ENCODE measurements at regions not wholly inside any gene's neighbourhood (a gene's known extent, or its start where the extent isn't known, plus 50 kb on each side); places are given as distances from the start of the nearest gene placed in this dataset.
"Not testable (repeated sequence)": the region's sequence is repeated elsewhere in the genome, so short reads cannot be mapped to it uniquely, and the experiment has no call there.

DNA sequence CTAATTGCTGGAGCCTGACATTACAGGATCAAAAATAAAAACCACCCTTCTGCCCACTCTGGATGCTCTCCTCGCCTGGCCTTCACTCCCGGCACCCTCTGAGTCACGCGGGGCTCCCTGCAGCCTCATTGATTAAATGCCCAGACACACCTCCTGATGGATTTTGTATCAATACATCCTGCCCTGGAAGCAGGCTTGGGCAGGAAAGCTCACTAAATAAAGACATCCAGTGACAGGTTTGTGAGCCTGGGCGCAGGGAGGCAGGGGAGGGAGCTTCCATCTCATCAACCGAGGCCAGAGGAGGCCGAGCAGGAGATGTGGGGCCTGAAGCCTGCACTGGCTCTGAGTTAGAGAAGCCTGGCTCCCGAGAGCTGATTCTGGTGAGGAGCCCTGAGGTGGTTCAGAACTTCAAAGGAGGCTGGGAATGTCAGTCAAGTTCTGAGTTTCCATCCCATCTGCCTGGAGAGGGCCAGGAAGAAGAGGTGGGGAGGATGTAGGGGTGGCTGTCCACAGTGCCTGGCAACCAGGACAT is 318.6 kb downstream of the ADGRD1 start:
- not testable (repeated sequence) for H3K27ac Mint-ChIP-seq; DNase-seq (ENCODE audit: low spot score in 2 of 2); H3K9me3 Mint-ChIP-seq

DNA sequence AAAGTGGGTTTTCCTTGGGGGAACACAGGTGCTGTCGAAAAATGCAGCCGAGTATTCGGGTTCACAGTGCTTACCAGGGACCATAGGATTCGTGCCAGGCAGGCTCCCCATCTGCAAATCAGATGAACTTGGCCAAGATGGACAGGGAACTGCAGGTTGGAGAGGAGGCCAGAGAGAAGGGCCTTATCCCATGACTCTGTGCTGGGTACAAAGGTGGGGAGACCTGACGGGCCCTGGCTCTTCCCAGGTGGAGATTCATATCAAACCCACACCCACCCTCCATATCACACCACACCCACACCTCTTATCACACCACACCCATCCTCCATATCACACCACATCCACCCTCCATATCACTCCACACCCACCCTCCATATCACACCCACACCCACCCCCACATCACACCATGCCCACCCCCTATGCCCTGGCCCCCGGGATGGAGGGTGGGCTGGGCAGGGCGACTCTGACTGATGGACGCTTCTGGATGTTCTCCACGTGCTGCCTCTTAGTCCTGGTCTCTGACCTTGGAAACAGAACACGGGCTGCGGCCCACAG is 319.7 kb downstream of the ADGRD1 start:
- no peak for DNase-seq (ENCODE audit: low spot score in 2 of 2)
- H3K9me3 Mint-ChIP-seq = no peaks in the 10 kb centered on the region
- ATAC-seq = no peak

More for the DNA sequence above, 318.6 kb downstream of the ADGRD1 start:
- not testable (repeated sequence) for ATAC-seq, H3K36me3 Mint-ChIP-seq

DNA sequence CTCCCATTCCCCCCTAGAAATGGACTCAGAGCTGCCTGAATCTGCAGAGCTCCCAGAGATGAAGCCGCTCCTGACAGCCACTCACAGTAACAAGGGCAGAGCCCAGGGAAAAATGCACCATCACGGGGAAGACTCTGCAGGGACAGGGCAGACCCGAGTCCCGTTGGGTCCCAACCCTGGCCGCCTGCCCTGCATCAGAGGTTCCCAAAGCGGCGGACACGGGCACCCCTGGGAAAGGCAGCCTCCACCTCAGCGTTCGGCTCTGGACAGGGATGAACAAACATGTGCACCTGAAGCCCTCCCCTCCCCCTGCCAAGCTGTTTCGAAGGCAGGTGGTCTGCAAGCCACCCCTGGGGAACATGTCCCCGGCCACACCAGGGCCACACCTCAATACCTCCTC is 320.4 kb downstream of the ADGRD1 start:
- no peak for DNase-seq (ENCODE audit: low spot score in 2 of 2)
- Mint-ChIP-seq H3K36me3 (no peaks in the 10 kb centered on the region), H3K9me3 (no peaks in the 10 kb centered on the region), H3K27ac (no peak overlapping the region)
- no peak for ATAC-seq

More for the DNA sequence above, 319.7 kb downstream of the ADGRD1 start:
- Mint-ChIP-seq H3K27ac (no peak overlapping the region), H3K36me3 (no peaks in the 10 kb centered on the region)

DNA sequence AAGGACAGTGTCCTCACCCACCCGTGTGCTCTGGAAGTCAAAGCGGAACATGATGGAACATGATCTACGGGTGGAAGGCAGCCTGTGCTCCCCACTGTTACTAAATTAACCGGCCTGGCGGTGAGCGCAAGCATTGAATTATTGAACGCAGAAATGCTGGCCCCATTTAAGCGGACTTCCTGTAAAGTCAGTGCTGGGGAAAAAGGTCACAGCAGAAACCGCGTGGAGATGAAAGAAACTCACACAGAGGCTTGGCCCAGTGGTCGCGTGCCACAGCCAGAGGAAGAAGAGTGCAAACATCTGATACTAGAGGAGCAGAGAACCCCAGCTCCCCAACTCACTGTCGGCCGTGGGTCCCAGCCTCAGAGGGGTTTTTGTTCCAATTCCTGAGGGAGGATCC is 321.2 kb downstream of the ADGRD1 start:
- no peak overlapping the region for H3K27ac Mint-ChIP-seq
- ATAC-seq (no peak), DNase-seq (ENCODE audit: low spot score in 2 of 2) (no peak)
- no peaks in the 10 kb centered on the region for H3K36me3 Mint-ChIP-seq
- H3K9me3 Mint-ChIP-seq = no peaks in the 10 kb centered on the region

DNA sequence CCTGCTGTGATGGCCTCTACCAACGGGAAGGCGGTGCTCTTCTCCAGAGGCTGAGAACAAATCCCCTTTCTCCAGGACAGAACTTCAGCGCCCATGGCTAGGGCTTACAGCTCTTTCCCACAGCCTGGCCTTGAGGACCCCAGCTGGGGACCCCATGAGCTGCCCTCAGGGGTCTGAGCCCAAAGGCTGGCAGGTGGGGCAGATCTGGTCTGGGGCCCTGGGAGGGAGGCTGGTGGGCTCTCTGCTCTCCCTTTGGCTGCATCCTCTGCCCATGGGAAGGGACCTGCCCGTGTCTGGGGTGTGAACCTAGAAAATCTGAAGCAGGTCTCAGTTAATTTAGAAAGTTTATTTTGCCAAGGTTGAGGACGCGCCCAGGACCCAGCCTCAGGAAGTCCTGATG is 322.1 kb downstream of the ADGRD1 start:
- H3K36me3 Mint-ChIP-seq = no peaks in the 10 kb centered on the region
- H3K9me3 Mint-ChIP-seq = no peaks in the 10 kb centered on the region
- no peak overlapping the region for H3K27ac Mint-ChIP-seq
- DNase-seq (ENCODE audit: low spot score in 2 of 2) (no peak), ATAC-seq (no peak)

DNA sequence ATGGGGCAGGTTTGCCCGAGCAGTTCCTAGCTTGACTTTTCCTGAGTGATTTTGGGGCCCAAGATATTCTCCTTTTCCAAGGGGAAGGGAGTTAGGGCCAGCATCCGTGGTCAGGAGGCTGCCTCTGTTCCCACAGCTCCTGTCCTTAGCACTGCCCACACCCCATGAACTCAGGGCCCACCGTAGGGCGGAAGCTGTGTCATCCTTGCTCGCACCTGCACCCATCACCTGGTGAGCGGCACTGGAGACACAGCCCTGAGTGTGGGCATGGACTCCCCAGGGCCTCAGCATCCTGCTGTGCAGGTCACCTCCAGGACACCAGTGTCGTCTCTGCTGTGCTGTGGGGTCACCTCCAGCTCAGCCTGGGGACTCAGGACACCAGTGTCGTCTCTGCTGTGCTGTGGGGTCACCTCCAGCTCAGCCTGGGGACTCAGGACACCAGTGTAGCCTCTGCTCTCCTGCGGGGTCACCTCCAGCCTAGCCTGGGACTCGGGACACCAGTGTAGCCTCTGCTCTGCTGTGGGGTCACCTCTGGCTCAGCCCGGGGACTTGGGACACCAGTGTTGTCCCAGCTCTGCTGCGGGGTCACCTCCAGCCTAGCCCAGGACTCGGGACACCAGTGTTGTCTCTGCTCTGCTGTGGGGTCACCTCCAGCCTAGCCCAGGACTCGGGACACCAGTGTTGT is 322.9 kb downstream of the ADGRD1 start:
- no peaks in the 10 kb centered on the region for H3K36me3 Mint-ChIP-seq
- DNase-seq (ENCODE audit: low spot score in 2 of 2) = no peak

DNA sequence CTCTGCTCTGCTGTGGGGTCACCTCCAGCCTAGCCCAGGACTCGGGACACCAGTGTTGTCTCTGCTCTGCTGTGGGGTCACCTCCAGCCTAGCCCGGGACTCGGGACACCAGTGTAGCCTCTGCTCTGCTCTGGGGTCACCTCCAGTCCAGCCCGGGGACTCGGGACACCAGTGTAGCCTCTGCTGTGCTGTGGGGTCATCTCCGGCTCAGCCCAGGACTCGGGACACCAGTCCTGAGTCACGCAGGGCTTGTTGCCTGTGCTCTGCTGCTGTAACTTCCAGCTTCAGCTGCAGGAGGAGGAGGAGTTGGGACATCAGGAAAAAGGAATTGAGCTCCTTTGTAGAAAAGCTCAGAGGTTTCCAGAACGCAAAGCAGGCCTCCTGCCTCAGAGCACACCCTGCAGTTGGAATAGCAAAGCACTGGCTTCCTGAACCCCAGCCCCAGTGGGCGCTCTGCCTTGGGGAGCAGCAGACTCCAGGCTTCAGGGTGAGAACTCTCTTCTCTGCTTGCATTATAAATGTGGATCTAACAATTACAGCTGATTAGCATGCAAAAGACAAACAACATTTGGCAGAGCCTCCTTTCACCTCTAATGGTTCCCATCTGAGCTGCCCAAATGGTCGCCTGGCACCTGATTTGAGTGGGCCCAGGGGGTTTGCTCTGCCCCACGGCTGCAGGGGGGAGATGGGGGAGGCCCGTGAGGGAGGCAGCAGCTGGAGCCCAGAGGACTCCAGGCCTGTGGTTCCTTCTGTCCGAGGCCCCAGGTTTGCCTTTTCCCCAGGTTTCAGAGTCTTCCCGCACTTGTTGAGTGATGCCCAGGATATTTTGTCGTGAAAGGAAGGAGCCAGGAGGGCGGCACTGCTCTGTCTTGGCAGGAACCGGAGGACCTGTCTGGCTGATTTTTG is 323.7 kb downstream of the ADGRD1 start:
- H3K27ac Mint-ChIP-seq; ATAC-seq; H3K36me3 Mint-ChIP-seq; H3K9me3 Mint-ChIP-seq; DNase-seq (ENCODE audit: low spot score in 2 of 2): not testable (repeated sequence)

More for the DNA sequence above, 322.9 kb downstream of the ADGRD1 start:
- H3K9me3 Mint-ChIP-seq = no peaks in the 10 kb centered on the region
- no peak for ATAC-seq
- no peak overlapping the region for H3K27ac Mint-ChIP-seq

DNA sequence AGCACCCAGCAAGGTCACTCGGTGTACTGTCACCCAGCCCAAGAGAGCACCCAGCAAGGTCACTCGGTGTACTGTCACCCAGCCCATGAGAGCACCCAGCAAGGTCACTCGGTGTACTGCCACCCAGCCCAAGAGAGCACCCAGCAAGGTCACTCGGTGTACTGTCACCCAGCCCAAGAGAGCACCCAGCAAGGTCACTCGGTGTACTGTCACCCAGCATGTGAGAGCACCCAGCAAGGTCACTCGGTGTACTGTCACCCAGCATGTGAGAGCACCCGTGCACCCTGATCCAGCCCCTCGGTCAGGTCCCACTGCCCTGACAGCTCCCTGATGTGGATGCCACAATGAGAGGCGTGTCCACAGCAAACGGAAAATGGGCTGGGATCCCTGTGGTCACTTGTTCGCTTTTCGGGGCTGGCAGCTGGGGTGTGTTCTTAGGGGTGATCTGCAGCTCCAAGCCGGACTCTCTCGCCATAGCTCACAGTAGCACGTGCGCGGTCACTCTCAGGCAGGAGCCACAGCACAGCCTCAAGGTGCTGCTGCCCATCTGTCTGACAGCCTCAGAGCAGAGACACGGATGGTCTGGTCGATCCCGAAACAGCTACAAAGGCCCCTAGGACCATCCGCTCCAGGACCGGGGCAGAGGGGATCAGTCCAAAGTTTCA is 324.9 kb downstream of the ADGRD1 start:
- not testable (repeated sequence) for H3K27ac Mint-ChIP-seq; DNase-seq (ENCODE audit: low spot score in 2 of 2); H3K9me3 Mint-ChIP-seq; H3K36me3 Mint-ChIP-seq; ATAC-seq

DNA sequence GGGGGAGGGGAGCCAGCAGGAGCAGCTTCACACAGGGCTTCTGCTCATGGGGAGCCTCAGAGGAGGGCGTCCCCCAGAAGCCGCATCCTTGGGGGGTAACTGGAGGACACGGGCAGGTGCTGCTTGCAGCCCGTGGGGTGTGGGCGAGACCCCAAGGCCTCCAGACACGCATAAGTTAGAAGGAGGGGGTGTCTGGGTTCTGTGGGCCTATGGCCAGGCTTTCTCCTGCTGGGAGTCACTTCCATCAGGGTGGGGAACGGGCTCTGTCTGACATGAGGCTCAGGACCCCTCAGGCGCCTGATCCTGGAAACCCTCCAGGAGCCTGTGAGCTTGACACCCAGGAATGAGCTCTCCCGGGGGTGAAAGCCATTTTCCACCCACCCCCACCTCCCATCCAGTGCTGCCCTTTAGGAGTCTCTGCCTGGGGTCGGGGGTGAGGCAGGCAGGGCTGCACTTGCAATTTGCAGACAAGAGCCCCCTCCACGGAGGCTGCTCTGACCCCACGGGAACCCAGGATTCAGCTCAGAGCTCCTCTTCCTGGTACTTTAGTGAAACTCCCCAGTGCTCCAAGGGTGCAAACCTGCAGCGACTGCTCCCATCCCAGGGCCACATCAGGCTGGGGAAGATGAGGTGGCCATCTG is 325.7 kb downstream of the ADGRD1 start:
- Mint-ChIP-seq H3K9me3 (no peaks in the 10 kb centered on the region), H3K36me3 (no peaks in the 10 kb centered on the region), H3K27ac (no peak overlapping the region)
- ATAC-seq (no peak), DNase-seq (ENCODE audit: low spot score in 2 of 2) (no peak)

DNA sequence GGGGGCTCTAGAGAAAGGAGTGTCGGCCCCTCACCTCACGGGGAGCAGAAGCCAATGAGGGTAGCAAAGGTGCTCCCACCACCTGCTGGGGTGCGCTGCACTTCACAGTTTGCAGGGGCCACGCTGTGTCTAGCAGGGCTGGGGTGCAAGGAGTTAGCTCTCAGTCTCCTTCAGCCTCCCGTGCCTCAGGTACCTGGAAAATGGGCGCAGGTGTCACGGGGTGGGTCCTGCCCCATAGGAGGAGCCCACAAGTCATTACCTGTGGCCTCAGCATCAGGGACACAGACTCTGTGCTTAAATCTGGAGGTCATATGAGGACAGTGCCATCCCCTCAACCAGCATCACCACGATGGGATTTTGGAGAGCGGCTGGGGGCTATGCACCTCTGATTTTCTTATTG is 326.7 kb downstream of the ADGRD1 start:
- Mint-ChIP-seq H3K27ac (no peak overlapping the region), H3K9me3 (no peaks in the 10 kb centered on the region), H3K36me3 (no peaks in the 10 kb centered on the region)
- no peak for DNase-seq (ENCODE audit: low spot score in 2 of 2)
- ATAC-seq = no peak

DNA sequence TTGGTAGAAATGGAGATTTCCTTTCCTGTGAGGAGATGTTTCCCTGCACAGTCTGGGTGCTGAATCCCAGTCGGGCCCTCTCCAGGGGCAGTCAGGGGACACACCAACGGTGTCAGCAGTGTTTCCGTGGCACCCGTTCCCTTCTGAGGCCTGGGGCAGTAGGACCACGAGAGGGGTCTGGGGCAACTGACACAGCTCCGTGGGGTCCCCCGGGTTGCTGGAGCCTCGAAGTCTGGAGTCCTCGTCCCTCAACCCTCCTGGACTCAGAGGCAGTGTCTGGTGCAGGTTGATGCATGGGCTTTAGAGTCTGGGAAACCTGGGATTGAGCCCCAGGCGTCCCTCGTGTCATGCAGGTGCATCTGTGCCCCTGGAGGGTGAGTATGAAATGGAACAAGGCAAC is 327.3 kb downstream of the ADGRD1 start:
- ATAC-seq (no peak), DNase-seq (ENCODE audit: low spot score in 2 of 2) (no peak)
- Mint-ChIP-seq H3K36me3 (no peaks in the 10 kb centered on the region), H3K27ac (peak overlapping the region in 1 of 2 donors; percentile 62), H3K9me3 (no peaks in the 10 kb centered on the region)

DNA sequence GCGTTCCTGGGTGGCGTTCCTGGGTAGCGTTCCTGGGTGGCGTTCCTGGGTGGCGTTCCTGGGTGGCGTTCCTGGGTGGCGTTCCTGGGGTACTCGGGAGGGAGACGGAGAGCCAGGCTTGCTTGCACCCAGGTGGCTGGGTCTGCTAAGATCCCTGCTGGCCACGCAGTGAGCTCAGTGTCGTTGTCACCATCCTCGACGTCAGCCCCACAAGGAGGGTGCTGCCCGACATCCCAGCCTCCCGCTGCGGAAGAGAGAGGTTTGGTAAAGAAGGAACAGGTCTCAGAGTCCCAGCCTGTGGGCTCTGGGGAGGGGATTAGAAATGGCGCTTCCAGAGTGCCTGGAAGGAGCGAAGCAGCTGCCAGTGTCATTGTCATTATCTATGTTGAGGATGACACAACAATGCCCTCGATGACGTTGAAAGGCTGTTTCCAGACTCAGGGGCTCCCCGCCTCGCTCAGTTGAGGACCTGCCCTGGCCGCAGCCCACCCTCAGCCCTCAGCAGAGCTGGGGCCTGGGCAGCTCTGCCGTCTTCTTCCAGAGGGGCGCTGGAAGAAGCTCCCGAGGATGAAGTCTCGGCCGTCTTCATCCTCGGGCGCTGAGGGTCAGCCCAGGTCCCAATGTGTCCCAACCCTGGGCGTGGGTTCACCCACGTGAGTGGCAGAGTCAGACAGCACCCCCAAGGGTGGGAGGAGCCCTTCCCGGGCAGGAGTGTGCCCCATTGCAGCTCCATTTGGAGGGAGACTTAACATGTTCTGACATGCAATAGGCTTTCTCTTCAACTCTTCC is 328.8 kb downstream of the ADGRD1 start:
- ATAC-seq = no peak

DNA sequence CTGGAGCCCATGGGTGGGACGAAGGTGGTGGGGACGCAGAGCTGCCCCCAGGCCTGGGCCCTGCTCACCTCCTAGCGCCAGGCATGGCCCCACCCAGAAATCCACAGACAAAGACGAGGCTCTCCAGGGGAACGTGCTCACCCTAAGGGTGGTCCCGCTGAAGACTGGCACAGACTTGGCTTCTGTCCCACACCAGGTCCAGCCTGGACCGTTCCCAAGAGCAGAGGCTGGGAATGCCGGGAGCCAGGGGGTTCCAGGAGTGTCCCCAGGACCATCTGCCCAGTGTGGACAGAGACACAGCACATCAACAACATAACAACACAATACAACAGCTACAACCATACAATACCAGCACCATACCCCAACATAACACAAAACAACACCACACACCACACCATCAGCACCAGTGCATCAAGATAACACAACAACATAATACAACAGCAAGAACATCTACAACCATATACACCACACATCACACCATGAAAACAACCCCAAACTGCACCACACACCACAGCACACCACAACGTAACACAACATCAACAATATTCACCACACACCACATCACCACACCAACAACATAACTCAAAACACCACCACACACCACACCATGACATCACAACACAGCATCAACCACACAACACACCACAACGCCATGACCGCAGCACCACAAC is 329.6 kb downstream of the ADGRD1 start:
- DNase-seq (ENCODE audit: low spot score in 2 of 2) (no peak), ATAC-seq (no peak)
- Mint-ChIP-seq H3K36me3 (no peaks in the 10 kb centered on the region), H3K9me3 (no peaks in the 10 kb centered on the region), H3K27ac (no peak overlapping the region)

More for the DNA sequence above, 328.8 kb downstream of the ADGRD1 start:
- H3K36me3 Mint-ChIP-seq = no peaks in the 10 kb centered on the region
- DNase-seq (ENCODE audit: low spot score in 2 of 2) = no peak
- no peak overlapping the region for H3K27ac Mint-ChIP-seq
- H3K9me3 Mint-ChIP-seq = no peaks in the 10 kb centered on the region

DNA sequence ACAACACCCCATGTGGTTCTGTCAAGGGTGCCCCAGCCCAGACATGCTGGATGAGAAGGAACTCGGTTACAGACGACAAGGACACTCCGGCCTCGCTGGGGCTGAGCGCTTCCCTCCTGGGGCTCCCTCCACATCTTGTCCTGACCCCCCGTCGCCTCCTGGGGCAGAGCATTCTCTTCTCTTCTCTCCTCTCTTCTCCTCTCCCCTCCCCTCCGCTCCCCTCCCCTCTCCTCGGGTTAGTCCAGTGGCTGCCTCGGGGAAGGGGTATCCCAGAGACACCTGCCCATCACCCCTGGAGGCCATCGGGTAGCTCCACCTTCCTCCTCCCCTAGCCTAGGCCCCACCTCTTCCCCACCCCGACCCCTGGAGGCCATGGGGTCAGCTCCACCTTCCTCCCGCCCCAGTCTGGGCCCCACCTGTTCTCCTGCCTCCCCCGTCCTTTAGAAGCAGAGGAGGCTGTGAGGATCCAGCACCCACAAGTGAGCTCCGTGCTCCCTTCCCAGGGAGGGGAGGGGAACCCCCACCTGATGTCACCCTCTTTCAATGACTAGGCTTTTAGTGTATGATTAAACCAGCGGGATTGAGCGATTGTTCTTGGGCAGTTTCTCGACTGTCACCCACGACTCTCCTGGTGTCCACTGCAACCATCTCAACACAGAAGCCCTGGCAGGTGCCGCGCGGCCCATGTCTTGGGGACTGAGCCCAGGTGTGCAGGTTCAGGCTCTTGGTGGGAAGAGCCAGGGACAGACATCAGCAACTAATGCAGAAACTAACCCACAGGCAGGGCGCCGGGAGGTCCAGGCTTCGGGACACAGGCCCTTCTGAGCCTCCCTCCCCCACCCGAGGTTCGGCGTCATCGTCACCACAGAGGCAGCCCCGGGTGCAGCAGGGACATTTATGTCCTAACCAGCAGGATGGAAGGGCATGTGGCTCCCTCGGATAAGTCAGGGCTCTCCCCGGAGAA is 330.4 kb downstream of the ADGRD1 start:
- peak; percentile 68 to 76 for ATAC-seq
- H3K27ac Mint-ChIP-seq = not testable (repeated sequence)

More for the DNA sequence above, 330.4 kb downstream of the ADGRD1 start:
- H3K9me3 Mint-ChIP-seq, H3K36me3 Mint-ChIP-seq: not testable (repeated sequence)
- DNase-seq (ENCODE audit: low spot score in 2 of 2) = peak in 1 of 2 donors; percentile 45
